Small intestine (tissue), 7 donors: ENCODE measurements at regions not wholly inside any gene's neighbourhood (a gene's known extent, or its start where the extent isn't known, plus 50 kb on each side); places are given as distances from the start of the nearest gene placed in this dataset.

ENCODE experiments used
- DNase-seq, 2 donors: peaks; one replicate each; pipeline versions ENCODE4 v3.0.0 to v3.0.0-alpha.2; 2013
- FAIRE-seq: peaks from 2 replicates; lab custom pipeline; 2012; peaks lifted over from hg19 to GRCh38; lab: Jason Lieb, UNC
- H3K27ac ChIP-seq, 3 donors: one replicate each; pipeline ENCODE4 v1.5.1; 2013; ENCODE audit warnings: low read length in 2 of 3, mild to moderate bottlenecking in 2 of 3, control low read depth in 1 of 3, inconsistent platforms in 1 of 3, low read depth in 1 of 3, moderate library complexity in 1 of 3
- H3K27me3 ChIP-seq, 3 donors: one replicate each; pipeline ENCODE4 v1.6.1; 2013; ENCODE audit warnings: low read length in 3 of 3, inconsistent platforms in 1 of 3; ENCODE audit not compliant: control insufficient read depth in 3 of 3, insufficient read depth in 3 of 3
- H3K36me3 ChIP-seq, 3 donors: one replicate each; pipeline ENCODE4 v1.6.1; 2013; ENCODE audit warnings: low read length in 3 of 3, inconsistent platforms in 1 of 3, low read depth in 1 of 3, mild to moderate bottlenecking in 1 of 3, moderate library complexity in 1 of 3; ENCODE audit not compliant: control insufficient read depth in 3 of 3, insufficient read depth in 2 of 3
- H3K4me1 ChIP-seq, 3 donors: one replicate each; pipeline ENCODE4 v1.6.1; 2013; ENCODE audit warnings: low read length in 2 of 3, inconsistent platforms in 1 of 3, low read depth in 1 of 3, mild to moderate bottlenecking in 1 of 3, moderate library complexity in 1 of 3; ENCODE audit not compliant: control insufficient read depth in 3 of 3, insufficient read depth in 2 of 3
- H3K4me3 ChIP-seq, 3 donors: one replicate each; pipeline ENCODE4 v1.5.1; 2013; ENCODE audit warnings: low read length in 3 of 3, control low read depth in 1 of 3, inconsistent platforms in 1 of 3, low read depth in 1 of 3, mild to moderate bottlenecking in 1 of 3, moderate library complexity in 1 of 3
- H3K9me3 ChIP-seq, 2 donors: one replicate each; pipeline ENCODE4 v1.6.1; 2013; ENCODE audit warnings: low read depth in 1 of 2, low read length in 1 of 2; ENCODE audit not compliant: control insufficient read depth in 2 of 2, insufficient read depth in 1 of 2
- WGBS, 3 donors: extraction: QIAGEN DNeasy Blood & Tissue Kit; methylation state at CpG; one replicate each; pipeline ENCODE4 v1.1.7; 2013; 5-methylcytosine and 5-hydroxymethylcytosine counted together
- donor health status: healthy with polysubstance abuse.
- donor health status: control.
- donor health status: control.
- donor health status: Bipolar disorder and iron deficiency.
- donor health status: healthy.

DNA sequence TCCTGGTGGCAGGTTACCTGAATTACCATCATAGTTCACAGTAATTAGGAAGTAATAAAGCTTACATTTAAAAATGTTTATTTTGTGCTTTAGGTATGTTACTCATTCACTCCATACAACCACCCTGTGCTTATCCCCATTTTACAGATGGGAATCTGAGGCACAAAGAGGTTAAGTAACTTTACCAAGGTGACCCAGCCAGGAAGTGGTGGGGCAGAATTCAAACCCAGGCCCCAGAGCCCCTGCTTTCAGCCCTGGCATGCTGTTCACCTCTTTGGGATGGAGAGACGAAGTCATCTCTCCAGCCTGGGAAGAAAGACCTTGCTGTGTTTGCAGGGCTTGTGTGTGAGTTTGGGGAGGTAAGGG lies 285.6 kb upstream of the TPM1 start:
- no peak for DNase-seq
- H3K27me3 ChIP-seq: no peaks in the 10 kb centered on the region
- no peak overlapping the region for H3K4me3 ChIP-seq
- no peaks in the 10 kb centered on the region for H3K4me1 ChIP-seq
- H3K27ac ChIP-seq: no peak overlapping the region
- 96 to 100% (median 96%) methylated on average over 1 of the region's 1 CpG for WGBS, 3 donors
- H3K9me3 ChIP-seq: no peaks in the 10 kb centered on the region
- FAIRE-seq: no peak
- H3K36me3 ChIP-seq: peaks cover 0 to 61% (median 15%) of the 10 kb centered on the region in 3 donors

DNA sequence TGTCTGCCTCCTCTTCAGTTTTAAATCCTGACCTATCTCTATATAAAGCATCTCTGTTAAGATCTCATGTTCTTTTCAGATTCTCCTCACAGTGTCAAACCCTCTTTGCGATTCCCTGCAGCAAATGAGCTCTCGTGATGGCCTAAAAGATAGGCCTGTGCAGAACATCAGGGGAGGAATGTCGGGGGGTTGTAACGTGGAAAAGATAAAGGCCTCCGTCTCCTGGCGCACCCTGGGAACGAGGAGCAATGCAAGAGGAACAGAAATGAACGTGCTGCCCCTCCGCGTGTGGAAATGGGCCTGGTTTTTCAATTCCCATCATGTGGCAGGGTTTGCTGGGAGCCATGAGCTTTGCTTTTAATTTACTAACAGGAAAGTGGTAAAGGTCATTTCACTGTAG lies 285.0 kb upstream of the TPM1 start:
- H3K27ac ChIP-seq: no peak overlapping the region
- DNase-seq: no peak
- WGBS, 3 donors: 89 to 91% (median 90%) methylated on average over 10 of the region's 10 CpGs
- no peak overlapping the region for H3K4me3 ChIP-seq
- FAIRE-seq: no peak
- H3K4me1 ChIP-seq: no peaks in the 10 kb centered on the region
- H3K9me3 ChIP-seq: no peaks in the 10 kb centered on the region
- H3K27me3 ChIP-seq: no peaks in the 10 kb centered on the region
- H3K36me3 ChIP-seq: peaks cover 0 to 60% (median 17%) of the 10 kb centered on the region in 3 donors

DNA sequence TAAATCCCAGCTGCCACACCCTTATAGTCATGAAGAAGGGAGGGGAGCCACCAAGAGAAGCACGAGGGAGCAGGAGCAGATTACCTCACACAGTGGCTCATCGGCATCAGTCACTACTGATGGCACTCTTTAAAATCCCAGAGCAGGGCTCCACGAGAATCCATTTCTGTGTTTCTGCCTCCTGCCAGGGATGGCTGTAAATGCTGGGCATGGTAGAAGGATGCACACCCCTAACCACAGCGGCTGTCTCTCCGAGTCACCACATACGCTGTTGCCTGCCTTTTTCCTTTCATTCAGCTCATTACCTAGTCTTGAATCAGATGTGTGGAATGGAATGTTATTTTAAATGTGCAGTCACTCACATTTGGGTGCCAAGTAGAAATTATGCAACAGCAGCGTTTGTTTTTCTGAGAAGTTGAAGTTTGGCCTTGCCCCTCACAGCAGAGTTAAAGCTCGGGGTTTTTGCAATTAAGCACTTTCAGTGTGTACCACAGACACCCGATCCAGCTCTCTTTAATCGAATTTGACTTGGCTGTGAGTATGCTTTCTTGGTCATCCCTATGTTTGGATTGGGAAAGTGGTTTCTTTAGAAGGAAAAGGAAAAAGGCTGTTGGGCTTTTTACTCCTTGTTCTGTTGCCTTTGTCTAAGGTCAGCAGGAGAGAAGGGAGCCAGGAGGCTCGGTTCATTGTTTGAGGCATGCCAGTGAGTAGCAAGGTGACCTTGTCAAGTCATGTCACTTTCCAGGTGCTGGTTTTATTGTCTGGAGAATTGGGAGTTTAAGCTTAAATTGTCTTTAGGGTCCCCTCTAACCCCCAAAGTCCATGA lies 284.2 kb upstream of the TPM1 start:
- no peak overlapping the region for H3K27ac ChIP-seq
- DNase-seq (no peak), FAIRE-seq (no peak)
- peaks cover 0 to 59% (median 17%) of the 10 kb centered on the region in 3 donors for H3K36me3 ChIP-seq
- no peak overlapping the region for H3K4me3 ChIP-seq
- no peaks in the 10 kb centered on the region for H3K4me1 ChIP-seq
- 62 to 82% (median 74%) methylated on average over 11 of the region's 11 CpGs for WGBS, 3 donors
- no peaks in the 10 kb centered on the region for H3K9me3 ChIP-seq
- no peaks in the 10 kb centered on the region for H3K27me3 ChIP-seq

DNA sequence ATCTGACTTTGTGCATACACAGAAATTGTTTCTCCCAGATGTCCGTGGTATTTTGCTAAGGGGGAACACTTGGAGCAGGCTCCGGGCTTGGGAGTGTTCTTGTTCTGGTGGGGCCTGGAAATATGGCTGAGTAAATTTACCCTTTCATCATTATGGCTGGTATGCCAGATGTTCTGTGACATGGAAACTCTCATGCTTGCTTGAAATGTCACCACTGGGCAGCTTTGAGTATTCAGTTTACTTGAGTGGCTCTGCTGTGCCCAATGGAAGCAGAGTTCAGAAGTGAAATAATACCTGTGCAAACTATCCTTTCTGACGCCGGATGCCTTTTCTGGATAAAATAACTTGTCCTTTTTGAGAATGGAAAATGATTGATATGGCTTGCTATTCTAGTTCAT lies 283.6 kb upstream of the TPM1 start:
- Histone ChIP-seq H3K36me3 (peaks cover 0 to 59% (median 13%) of the 10 kb centered on the region in 3 donors), H3K4me1 (no peaks in the 10 kb centered on the region), H3K9me3 (no peaks in the 10 kb centered on the region), H3K27ac (no peak overlapping the region), H3K4me3 (no peak overlapping the region), H3K27me3 (no peaks in the 10 kb centered on the region)
- FAIRE-seq (no peak), DNase-seq (no peak)
- 84 to 91% (median 85%) methylated on average over 4 of the region's 4 CpGs for WGBS, 3 donors

DNA sequence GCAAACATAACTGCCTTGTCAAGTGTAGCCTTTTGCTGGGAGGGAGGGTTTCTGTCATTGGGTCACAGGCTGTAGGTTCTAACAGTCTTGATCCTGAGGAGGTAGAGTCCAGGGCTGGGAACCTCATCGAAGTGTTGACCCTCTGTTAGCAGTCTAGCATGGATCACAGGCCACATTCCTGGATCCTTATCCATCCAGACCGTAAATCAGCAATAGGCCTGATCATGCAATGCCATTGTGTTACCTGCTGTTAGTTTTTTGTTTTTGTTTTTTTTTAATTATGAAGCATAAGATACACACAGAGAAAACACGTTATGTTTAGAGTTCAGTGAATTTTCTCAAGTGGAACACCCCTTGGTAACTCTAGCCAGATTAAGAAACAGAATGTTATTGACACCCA lies 282.0 kb upstream of the TPM1 start:
- H3K4me1 ChIP-seq: no peaks in the 10 kb centered on the region
- no peaks in the 10 kb centered on the region for H3K9me3 ChIP-seq
- WGBS, 3 donors: 68 to 87% (median 75%) methylated on average over 3 of the region's 3 CpGs
- peaks cover 0 to 56% (median 10%) of the 10 kb centered on the region in 3 donors for H3K36me3 ChIP-seq
- no peak overlapping the region for H3K4me3 ChIP-seq
- H3K27me3 ChIP-seq: no peaks in the 10 kb centered on the region
- FAIRE-seq (no peak), DNase-seq (no peak)
- no peak overlapping the region for H3K27ac ChIP-seq

DNA sequence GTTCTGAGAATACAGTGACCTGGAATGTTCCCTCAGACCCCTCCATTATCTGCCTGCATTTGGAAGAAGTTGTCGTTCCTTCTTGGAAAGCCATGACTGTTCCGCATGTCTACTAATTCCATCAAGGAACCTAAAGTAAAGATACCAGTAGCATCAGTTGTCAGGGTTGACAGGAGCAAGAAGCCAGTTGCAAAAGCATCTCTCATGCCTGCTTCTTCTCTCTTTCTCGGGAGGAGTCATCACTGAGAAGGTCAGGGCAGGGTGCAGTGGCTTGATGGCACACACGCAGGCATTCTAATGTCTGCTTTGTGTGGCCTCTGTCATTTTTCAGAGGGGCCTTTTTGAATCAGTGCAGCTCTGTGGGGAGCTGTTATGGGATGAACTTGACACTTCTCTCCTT lies 276.6 kb upstream of the TPM1 start:
- FAIRE-seq: no peak
- peaks cover 2 to 66% (median 15%) of the 10 kb centered on the region in 3 donors for H3K36me3 ChIP-seq
- WGBS, 3 donors: 86 to 99% (median 96%) methylated on average over 4 of the region's 4 CpGs

DNA sequence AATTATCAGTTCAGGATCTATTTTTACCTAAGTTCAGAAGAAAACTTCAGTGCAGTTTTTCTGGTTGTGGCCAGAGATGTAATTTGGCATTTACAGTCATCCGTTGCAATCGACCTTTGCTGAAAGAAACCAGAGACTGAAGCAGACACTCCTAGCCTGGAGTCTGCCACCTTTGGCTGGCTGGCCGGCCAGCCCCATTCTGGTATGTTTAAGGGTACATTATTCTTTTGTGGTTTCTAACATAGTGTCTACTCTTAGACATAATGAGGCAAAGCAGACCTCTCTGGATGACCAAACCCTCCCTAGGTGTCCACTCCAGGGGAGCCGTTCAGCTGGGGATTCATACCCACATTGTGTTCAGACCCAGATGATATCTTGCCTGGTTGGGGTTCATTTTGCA lies 275.9 kb upstream of the TPM1 start:
- no peaks in the 10 kb centered on the region for H3K27me3 ChIP-seq
- FAIRE-seq (no peak), DNase-seq (no peak)
- peaks cover 2 to 65% (median 16%) of the 10 kb centered on the region in 3 donors for H3K36me3 ChIP-seq
- H3K4me3 ChIP-seq: no peak overlapping the region
- no peaks in the 10 kb centered on the region for H3K4me1 ChIP-seq
- H3K9me3 ChIP-seq: no peaks in the 10 kb centered on the region
- WGBS, 3 donors: 85 to 87% (median 86%) methylated on average over 4 of the region's 4 CpGs
- no peak overlapping the region for H3K27ac ChIP-seq

More for the DNA sequence above, 276.6 kb upstream of the TPM1 start:
- no peak overlapping the region for H3K27ac ChIP-seq
- no peaks in the 10 kb centered on the region for H3K27me3 ChIP-seq
- no peak overlapping the region for H3K4me3 ChIP-seq
- DNase-seq: no peak
- no peaks in the 10 kb centered on the region for H3K9me3 ChIP-seq
- no peaks in the 10 kb centered on the region for H3K4me1 ChIP-seq

DNA sequence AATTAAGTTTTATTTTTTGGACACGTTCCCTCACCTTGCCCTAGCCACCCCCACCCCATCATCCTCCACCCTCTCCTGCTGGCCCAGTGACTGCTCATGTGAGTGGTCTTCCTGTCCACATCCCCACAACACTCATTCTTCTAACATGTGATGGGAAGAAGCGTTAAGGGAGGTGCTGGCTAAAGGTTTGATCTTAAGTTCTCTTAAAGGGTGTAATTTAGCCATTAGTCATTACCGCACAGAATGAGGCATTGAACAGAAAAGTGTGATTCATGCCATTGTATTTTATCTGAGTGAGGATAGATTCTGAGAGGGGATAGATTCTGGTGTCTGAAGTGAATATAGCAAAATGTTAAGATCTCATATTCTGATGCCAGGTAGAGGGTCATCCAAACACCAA lies 272.9 kb upstream of the TPM1 start:
- no peak overlapping the region for H3K27ac ChIP-seq
- no peaks in the 10 kb centered on the region for H3K27me3 ChIP-seq
- WGBS, 3 donors: 84 to 89% (median 87%) methylated on average over 3 of the region's 3 CpGs
- H3K36me3 ChIP-seq: peaks cover 2 to 70% (median 17%) of the 10 kb centered on the region in 3 donors
- no peak for DNase-seq
- H3K9me3 ChIP-seq: no peaks in the 10 kb centered on the region
- no peaks in the 10 kb centered on the region for H3K4me1 ChIP-seq
- FAIRE-seq: no peak
- no peak overlapping the region for H3K4me3 ChIP-seq
